ENCODE measurements at regions not wholly inside any gene's neighbourhood (a gene's known extent, or its start where the extent isn't known, plus 50 kb on each side); places are given as distances from the start of the nearest gene placed in this dataset.

GRCh38 chr12:61220337-61220736, 1039.9 kb upstream of the USP15 start:
- Histone ChIP-seq H2BK120ac (replicated peaks; ENCODE audit: low read depth, low read length) (no peak overlapping the region), H2BK20ac (ENCODE audit: low read length) (no peak overlapping the region), H4K5ac (ENCODE audit: insufficient read length, low read depth, low read length) (no peak overlapping the region), H3K56ac (replicated peaks; ENCODE audit: insufficient read length, low read depth, low read length) (no peak overlapping the region), H3K23me2 (ENCODE audit: low read depth, low read length) (no peaks in the 10 kb centered on the region), H2AFZ (ENCODE audit: low read length) (no peak overlapping the region), H2BK15ac (ENCODE audit: low read length) (no peak overlapping the region), H2AK5ac (ENCODE audit: low read depth, low read length) (no peak overlapping the region), H3K14ac (ENCODE audit: insufficient read length) (no peak overlapping the region), H3K4me1 (replicated peaks in 1 of 4; ENCODE audit: control insufficient read depth in 3 of 4, insufficient read depth in 4 of 4, low read length in 3 of 4) (no peaks in the 10 kb centered on the region), H3K79me2 (ENCODE audit: control insufficient read depth in 1 of 2, insufficient read depth in 2 of 2, low read length in 2 of 2) (no peaks in the 10 kb centered on the region), H3K18ac (ENCODE audit: extremely low read depth, low read length) (no peak overlapping the region), H3K36me3 (ENCODE audit: control insufficient read depth in 2 of 4, insufficient read depth in 4 of 4, low read length in 3 of 4) (no peaks in the 10 kb centered on the region), H3K4ac (replicated peaks; ENCODE audit: insufficient read length, low read depth, low read length) (no peak overlapping the region), H3K27me3 (replicated peaks in 1 of 4; ENCODE audit: control insufficient read depth in 3 of 4, extremely low read depth in 1 of 4, insufficient read depth in 3 of 4, low read length in 3 of 4) (no peaks in the 10 kb centered on the region), H2BK5ac (ENCODE audit: low read depth, low read length) (no peak overlapping the region), H3K27ac (ENCODE audit: low read depth, low read length) (no peak overlapping the region), H4K8ac (ENCODE audit: extremely low read depth, insufficient read depth, low read length) (no peak overlapping the region), H4K20me1 (replicated peaks in 1 of 2; ENCODE audit: control insufficient read depth in 1 of 2, insufficient read depth in 2 of 2, low read length in 2 of 2) (no peaks in the 10 kb centered on the region), H3K79me1 (ENCODE audit: low read depth, low read length) (no peaks in the 10 kb centered on the region), H3K4me2 (ENCODE audit: insufficient read depth in 1 of 2, low read depth in 2 of 2, low read length in 2 of 2) (no peak overlapping the region), H4K91ac (replicated peaks; ENCODE audit: insufficient read length, low read length) (no peak overlapping the region), H3K4me3 (ENCODE audit: extremely low read depth in 1 of 4, insufficient read depth in 2 of 4, low read depth in 3 of 4, low read length in 4 of 4) (no peak overlapping the region), H3K9me3 (ENCODE audit: insufficient read depth in 2 of 2, low read depth in 1 of 2, low read length in 1 of 2) (no peaks in the 10 kb centered on the region), H3K9ac (replicated peaks in 1 of 4; ENCODE audit: extremely low read depth in 1 of 4, low read depth in 3 of 4, low read length in 3 of 4) (no peak overlapping the region), H3K23ac (ENCODE audit: insufficient read length) (no peak overlapping the region), H2BK12ac (ENCODE audit: low read depth, low read length) (no peak overlapping the region)
- DNase-seq (ENCODE audit: low read depth in 1 of 2, low spot score in 2 of 2) (no peak), FAIRE-seq (no peak)
- POLR2A ChIA-PET (ENCODE audit: partially characterized antibody), result no interaction called here
- TF ChIP-seq RFX5 (IDR thresholded peaks at IDR 0.05; ENCODE audit: borderline replicate concordance, low read depth, low read length) (no peak), POU5F1 (IDR thresholded peaks at IDR 0.05; ENCODE audit: low read depth, low read length) (no peak), ZNF274 (IDR thresholded peaks at IDR 0.05; ENCODE audit: borderline replicate concordance, extremely low read depth, low read length) (no peak), CTCF (IDR thresholded peaks at IDR 0.05; ENCODE audit: control extremely low read depth in 1 of 3, insufficient read depth in 1 of 3, low read depth in 1 of 3, low read length in 3 of 3) (no peak), YY1 (IDR thresholded peaks at IDR 0.05; ENCODE audit: low read depth, low read length) (no peak), CBX5 (IDR thresholded peaks at IDR 0.05; ENCODE audit: low read depth, low read length) (no peak), TCF12 (IDR thresholded peaks at IDR 0.05; ENCODE audit: low read depth, low read length) (no peak), BCL11A (IDR thresholded peaks at IDR 0.05; ENCODE audit: low read depth in 2 of 2, low read length in 2 of 2) (no peak), TAF1 (IDR thresholded peaks at IDR 0.05; ENCODE audit: low read depth, low read length) (no peak)
- WGBS, 2 experiments (ENCODE audit: extremely low coverage in 1 of 2, insufficient coverage in 1 of 2, insufficient read length in 1 of 2, insufficient replicate concordance in 2 of 2, low coverage in 1 of 2, low lambda C conversion rate in 2 of 2, missing lambda C conversion rate in 1 of 2), result 93% methylated on average over 4 of the region's 4 CpGs; no CpG with 5 or more reads in 1 of the 2 experiments
- CTCF ChIA-PET (ENCODE audit: partially characterized antibody), result interaction anchor here (0.6 kb wide), 1 partner anchor 27 kb away, joined by 3 read pairs; no protein-coding TSS in a partner anchor
